H1 (cell line): ENCODE measurements at regions not wholly inside any gene's neighbourhood (a gene's known extent, or its start where the extent isn't known, plus 50 kb on each side); places are given as distances from the start of the nearest gene placed in this dataset.

Source experiments
- CTCF ChIA-PET: fragments of 300-600 bp; sonication (Branson Sonifier 250); formaldehyde crosslinking; loops from one replicate; lab custom pipeline; 2021; ENCODE audit not compliant: partially characterized antibody; lab: Charles Lee
- POLR2A ChIA-PET: fragments of 300-600 bp; sonication (Branson Sonifier 250); formaldehyde crosslinking; loops from one replicate; lab custom pipeline; 2021; ENCODE audit warnings: inconsistent platforms; ENCODE audit not compliant: partially characterized antibody; lab: Charles Lee
- DNase-seq, 2 experiments: peaks; one replicate each; pipeline versions ENCODE4 v3.0.0 to v3.0.0-alpha.2; 2010 to 2022; ENCODE audit warnings: low spot score in 2 of 2, low read depth in 1 of 2, mixed read lengths in 1 of 2
- FAIRE-seq: peaks from 2 replicates; lab custom pipeline; 2011; peaks lifted over from hg19 to GRCh38; lab: Jason Lieb, UNC
- H2AFZ ChIP-seq: 2 replicates; pipeline ENCODE4 v1.8.1; 2012; ENCODE audit warnings: low read length, inconsistent platforms
- H2AK5ac ChIP-seq: 2 replicates; pipeline ENCODE4 v1.6.1; 2013; ENCODE audit warnings: low read depth, low read length
- H2BK120ac ChIP-seq: replicated peaks from 2 replicates; pipeline ENCODE3; 2013; ENCODE audit warnings: low read depth, low read length, inconsistent platforms
- H2BK12ac ChIP-seq: 2 replicates; pipeline ENCODE4 v1.6.1; 2013; ENCODE audit warnings: low read depth, low read length
- H2BK15ac ChIP-seq: 2 replicates; pipeline ENCODE4 v1.6.1; 2013; ENCODE audit warnings: low read length
- H2BK20ac ChIP-seq: 2 replicates; pipeline ENCODE4 v1.6.1; 2013; ENCODE audit warnings: low read length
- H2BK5ac ChIP-seq: 2 replicates; pipeline ENCODE4 v1.6.1; 2013; ENCODE audit warnings: low read depth, low read length
- H3K14ac ChIP-seq: 2 replicates; pipeline ENCODE4 v1.6.1; 2013; ENCODE audit warnings: inconsistent platforms; ENCODE audit not compliant: insufficient read length
- H3K18ac ChIP-seq: 2 replicates; pipeline ENCODE4 v1.6.1; 2013; ENCODE audit warnings: low read length; ENCODE audit errors: extremely low read depth
- H3K23ac ChIP-seq: 2 replicates; pipeline ENCODE4 v1.6.1; 2013; ENCODE audit warnings: inconsistent platforms; ENCODE audit not compliant: insufficient read length
- H3K23me2 ChIP-seq: 2 replicates; pipeline ENCODE4 v1.6.1; 2013; ENCODE audit warnings: low read depth, low read length
- H3K27ac ChIP-seq: 2 replicates; pipeline ENCODE4 v1.6.1; 2011; ENCODE audit warnings: low read depth, low read length, inconsistent platforms
- H3K27me3 ChIP-seq, 4 experiments: replicated peaks in 1 of 4; 1 replicate in 1 of 4; 2 replicates in 3 of 4; pipeline versions ENCODE4 v1.6.1 to v1.8.1; 2011 to 2013; ENCODE audit warnings: low read length in 3 of 4, mild to moderate bottlenecking in 3 of 4, inconsistent platforms in 2 of 4, mixed read lengths in 2 of 4, moderate library complexity in 1 of 4; ENCODE audit not compliant: control insufficient read depth in 3 of 4, insufficient read depth in 3 of 4; ENCODE audit errors: extremely low read depth in 1 of 4
- H3K36me3 ChIP-seq, 4 experiments: 2 replicates each; pipeline versions ENCODE4 v1.6.1 to v1.8.1; 2011 to 2013; ENCODE audit warnings: mild to moderate bottlenecking in 4 of 4, low read length in 3 of 4, moderate library complexity in 2 of 4, control low read depth in 1 of 4, inconsistent platforms in 1 of 4; ENCODE audit not compliant: insufficient read depth in 4 of 4, control insufficient read depth in 2 of 4
- H3K4ac ChIP-seq: replicated peaks from 2 replicates; pipeline ENCODE3; 2013; ENCODE audit warnings: low read length, low read depth, mixed read lengths, inconsistent platforms; ENCODE audit not compliant: insufficient read length
- H3K4me1 ChIP-seq, 4 experiments: replicated peaks in 1 of 4; 1 replicate in 1 of 4; 2 replicates in 3 of 4; pipeline versions ENCODE4 v1.6.1 to v1.8.1; 2011 to 2013; ENCODE audit warnings: low read length in 3 of 4, inconsistent platforms in 2 of 4, mixed read lengths in 1 of 4; ENCODE audit not compliant: insufficient read depth in 4 of 4, control insufficient read depth in 3 of 4
- H3K4me2 ChIP-seq, 2 experiments: 2 replicates each; pipeline versions ENCODE4 v1.6.1 to v1.8.1; 2011 to 2013; ENCODE audit warnings: low read depth in 2 of 2, low read length in 2 of 2, control low read depth in 1 of 2, inconsistent platforms in 1 of 2, mild to moderate bottlenecking in 1 of 2; ENCODE audit not compliant: insufficient read depth in 1 of 2
- H3K4me3 ChIP-seq, 4 experiments: fragments of 200-600, 300-600 bp in 1 of 4; sonication (generic), shearing (Covaris generic), sonication (Bioruptor Twin) in 1 of 4; 2 replicates each; pipeline versions ENCODE4 v1.5.1 to v1.8.1; 2011 to 2016; ENCODE audit warnings: low read length in 4 of 4, low read depth in 3 of 4, control low read depth in 2 of 4, inconsistent platforms in 2 of 4, mild to moderate bottlenecking in 2 of 4, mixed read lengths in 1 of 4, moderate library complexity in 1 of 4; ENCODE audit not compliant: insufficient read depth in 2 of 4; ENCODE audit errors: extremely low read depth in 1 of 4
- H3K56ac ChIP-seq: replicated peaks from 2 replicates; pipeline ENCODE3; 2013; ENCODE audit warnings: low read depth, mild to moderate bottlenecking, mixed read lengths, low read length, inconsistent platforms; ENCODE audit not compliant: insufficient read length
- H3K79me1 ChIP-seq: 2 replicates; pipeline ENCODE4 v1.6.1; 2013; ENCODE audit warnings: low read depth, low read length, control low read depth
- H3K79me2 ChIP-seq, 2 experiments: 2 replicates each; pipeline versions ENCODE4 v1.6.1 to v1.8.1; 2012 to 2013; ENCODE audit warnings: low read length in 2 of 2, mild to moderate bottlenecking in 2 of 2, inconsistent platforms in 1 of 2; ENCODE audit not compliant: insufficient read depth in 2 of 2, control insufficient read depth in 1 of 2
- H3K9ac ChIP-seq, 4 experiments: replicated peaks in 1 of 4; 1 replicate in 1 of 4; 2 replicates in 3 of 4; pipeline versions ENCODE4 v1.6.1 to v1.8.1; 2011 to 2013; ENCODE audit warnings: low read depth in 3 of 4, low read length in 3 of 4, control low read depth in 2 of 4, mild to moderate bottlenecking in 2 of 4, moderate library complexity in 2 of 4, inconsistent platforms in 1 of 4; ENCODE audit errors: extremely low read depth in 1 of 4
- H3K9me3 ChIP-seq, 2 experiments: 2 replicates each; pipeline versions ENCODE4 v1.6.1 to v1.8.1; 2012 to 2013; ENCODE audit warnings: mild to moderate bottlenecking in 2 of 2, moderate library complexity in 2 of 2, control low read depth in 1 of 2, inconsistent platforms in 1 of 2, low read depth in 1 of 2, low read length in 1 of 2, mixed read lengths in 1 of 2; ENCODE audit not compliant: insufficient read depth in 2 of 2
- H4K20me1 ChIP-seq, 2 experiments: replicated peaks in 1 of 2; 2 replicates each; pipeline versions ENCODE3 to v1.8.1; 2011 to 2013; ENCODE audit warnings: inconsistent platforms in 2 of 2, low read length in 2 of 2, mild to moderate bottlenecking in 1 of 2; ENCODE audit not compliant: insufficient read depth in 2 of 2, control insufficient read depth in 1 of 2
- H4K5ac ChIP-seq: 2 replicates; pipeline ENCODE4 v1.6.1; 2013; ENCODE audit warnings: low read length, low read depth, mixed read lengths, inconsistent platforms; ENCODE audit not compliant: insufficient read length
- H4K8ac ChIP-seq: 2 replicates; pipeline ENCODE4 v1.8.0; 2013; ENCODE audit warnings: mild to moderate bottlenecking, moderate library complexity, low read length, inconsistent platforms; ENCODE audit not compliant: insufficient read depth; ENCODE audit errors: extremely low read depth
- H4K91ac ChIP-seq: replicated peaks from 2 replicates; pipeline ENCODE3; 2013; ENCODE audit warnings: low read length, mixed read lengths, inconsistent platforms; ENCODE audit not compliant: insufficient read length
- MAX ChIP-seq: IDR thresholded peaks from 2 replicates; pipeline ENCODE4 v1.6.1; 2012; ENCODE audit warnings: inconsistent platforms
- RNF2 ChIP-seq: fragments of 200-900, 300-1000 bp; sonication (generic); IDR thresholded peaks from 2 replicates; pipeline ENCODE4 v1.7.1; 2016; ENCODE audit warnings: borderline replicate concordance, low read depth, mild to moderate bottlenecking, antibody characterized with exemption, low read length; ENCODE audit not compliant: poor library complexity, severe bottlenecking; ENCODE audit errors: missing control alignments
- SIRT6 ChIP-seq: IDR thresholded peaks from one replicate; pipeline ENCODE4 v1.7.1; 2012; ENCODE audit warnings: low read length, inconsistent platforms
- TCF12 ChIP-seq: IDR thresholded peaks from 2 replicates; pipeline ENCODE4 v1.6.1; 2011; ENCODE audit warnings: low read depth, mild to moderate bottlenecking, low read length
- USF2 ChIP-seq: IDR thresholded peaks from 2 replicates; pipeline ENCODE4 v1.6.1; 2011; ENCODE audit warnings: low read length, improper control_type of control experiment
- WGBS, 2 experiments: shearing (Covaris generic) in 1 of 2; methylation state at CpG; one replicate each; pipeline versions ENCODE4 v1.1.6 to v1.1.7; 2013 to 2015; ENCODE audit warnings: low lambda C conversion rate in 2 of 2, mixed read lengths in 2 of 2, inconsistent platforms in 1 of 2, low coverage in 1 of 2, missing lambda C conversion rate in 1 of 2; ENCODE audit not compliant: insufficient replicate concordance in 2 of 2, insufficient coverage in 1 of 2, insufficient read length in 1 of 2; ENCODE audit errors: extremely low coverage in 1 of 2, missing lambda C conversion rate in 1 of 2; 5-methylcytosine and 5-hydroxymethylcytosine counted together

GRCh38 chr4:127162741-127163140 is 470.0 kb upstream of the INTU start:
- Histone ChIP-seq H3K4me1 (no peaks in the 10 kb centered on the region), H2AFZ (no peak overlapping the region), H3K4ac (no peak overlapping the region), H3K14ac (no peak overlapping the region), H3K4me2 (no peak overlapping the region), H3K23ac (no peak overlapping the region), H3K36me3 (no peaks in the 10 kb centered on the region), H4K91ac (no peak overlapping the region), H3K4me3 (no peak overlapping the region), H3K79me1 (no peaks in the 10 kb centered on the region), H3K18ac (no peak overlapping the region), H2BK12ac (no peak overlapping the region), H3K79me2 (no peaks in the 10 kb centered on the region), H2BK5ac (no peak overlapping the region), H2BK15ac (no peak overlapping the region), H2BK120ac (no peak overlapping the region), H3K56ac (no peak overlapping the region), H3K23me2 (no peaks in the 10 kb centered on the region), H4K20me1 (no peaks in the 10 kb centered on the region)
- DNase-seq (no peak), FAIRE-seq (no peak)
- POLR2A ChIA-PET = no interaction called here
- WGBS, 2 experiments = 98% methylated on average over 3 of the region's 3 CpGs; no CpG with 5 or more reads in 1 of the 2 experiments
- TF ChIP-seq USF2 (no peak), TCF12 (no peak), RNF2 (no peak), MAX (no peak), SIRT6 (no peak)
- TF ChIP-seq, all 59 proteins: peak for 0
- Histone ChIP-seq H3K27me3 (no peaks in the 10 kb centered on the region), H3K9me3 (peaks cover 8% of the 10 kb centered on the region in 2 experiments), H2AK5ac (no peak overlapping the region), H4K8ac (no peak overlapping the region), H3K9ac (no peak overlapping the region), H4K5ac (no peak overlapping the region), H2BK20ac (no peak overlapping the region), H3K27ac (no peak overlapping the region)
- CTCF ChIA-PET = interaction anchor here (0.7 to 1.2 kb wide), 3 partner anchors 43 to 631 kb away, joined by 3 read pairs; no protein-coding TSS in a partner anchor
